ENCODE measurements at regions not wholly inside any gene's neighbourhood (a gene's known extent, or its start where the extent isn't known, plus 50 kb on each side); places are given as distances from the start of the nearest gene placed in this dataset.

DNA sequence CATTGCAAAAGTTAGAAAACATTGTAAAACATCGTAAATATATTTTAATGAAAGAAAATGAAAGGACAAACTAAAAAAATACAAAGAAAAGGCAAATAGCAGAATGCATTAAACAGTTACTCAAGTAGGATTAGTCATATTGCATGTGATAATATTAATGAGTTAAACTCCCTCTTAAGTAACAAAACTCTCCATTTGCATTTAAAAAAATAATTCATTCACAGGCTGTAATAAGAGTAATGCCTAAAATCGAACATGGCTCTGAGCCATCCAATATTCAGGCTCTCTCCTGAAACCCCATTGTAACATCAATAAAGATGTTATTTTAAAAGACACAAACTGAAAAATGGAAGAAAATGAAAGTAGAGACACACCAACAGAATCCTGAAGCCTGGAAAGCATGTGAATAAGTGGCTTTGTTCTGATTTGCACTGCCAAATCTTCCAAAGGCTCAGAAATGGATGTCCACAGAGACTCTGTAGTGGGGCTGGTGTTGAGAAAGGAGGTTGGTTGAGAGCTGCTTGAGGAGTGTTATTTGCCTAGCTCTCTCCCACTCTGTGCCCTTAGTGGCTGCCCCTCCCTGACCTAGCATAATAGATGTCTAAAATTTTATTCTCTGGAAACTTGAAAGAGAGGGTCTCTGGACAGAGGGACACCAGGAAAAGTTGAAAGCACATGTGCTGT, 268.3 kb upstream of the MEOX2 start:
- H3K27me3 ChIP-seq (ENCODE audit: control insufficient read depth, insufficient read depth, low read length), result no peaks in the 10 kb centered on the region
- no peaks in the 10 kb centered on the region for H3K9me3 ChIP-seq (replicated peaks; ENCODE audit: control insufficient read depth, low read depth, low read length)
- H3K4me1 ChIP-seq (ENCODE audit: control insufficient read depth, insufficient read depth, low read length), result no peaks in the 10 kb centered on the region
- no peak overlapping the region for H3K4me3 ChIP-seq (ENCODE audit: low read length)
- no peak overlapping the region for H3K27ac ChIP-seq (ENCODE audit: low read length)
- no peaks in the 10 kb centered on the region for H3K36me3 ChIP-seq (ENCODE audit: control insufficient read depth, insufficient read depth, low read length)
- DNase-seq, result no peak
- WGBS (ENCODE audit: insufficient coverage), result no CpG with 5 or more reads among the region's 2 CpGs

DNA sequence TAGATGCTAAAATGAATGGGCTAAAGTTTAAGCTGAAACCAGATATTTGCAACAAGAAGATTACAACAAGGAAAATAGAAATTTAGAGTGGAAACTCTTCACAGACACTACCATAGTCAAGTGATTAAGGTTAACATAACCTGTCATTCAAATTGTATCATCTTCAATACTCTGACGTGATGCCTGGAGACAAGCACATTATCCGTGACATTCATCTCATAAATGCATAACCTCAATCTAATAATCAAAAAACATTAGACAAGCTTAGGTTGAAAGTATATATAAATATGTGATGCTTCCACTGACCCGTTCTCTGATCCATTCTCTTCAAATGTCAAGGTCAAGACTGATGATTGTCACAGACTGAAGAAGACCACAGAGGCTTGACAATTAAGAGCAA, 263.8 kb upstream of the MEOX2 start:
- Histone ChIP-seq H3K27ac (ENCODE audit: low read length) (no peak overlapping the region), H3K4me1 (ENCODE audit: control insufficient read depth, insufficient read depth, low read length) (no peaks in the 10 kb centered on the region), H3K27me3 (ENCODE audit: control insufficient read depth, insufficient read depth, low read length) (no peaks in the 10 kb centered on the region), H3K9me3 (replicated peaks; ENCODE audit: control insufficient read depth, low read depth, low read length) (no peaks in the 10 kb centered on the region), H3K4me3 (ENCODE audit: low read length) (no peak overlapping the region), H3K36me3 (ENCODE audit: control insufficient read depth, insufficient read depth, low read length) (no peaks in the 10 kb centered on the region)
- WGBS (ENCODE audit: insufficient coverage), result no CpG with 5 or more reads among the region's 3 CpGs
- DNase-seq, result no peak

- no peaks in the 10 kb centered on the region for H3K27me3 ChIP-seq (ENCODE audit: control insufficient read depth, insufficient read depth, low read length)
- H3K36me3 ChIP-seq (ENCODE audit: control insufficient read depth, insufficient read depth, low read length), result no peaks in the 10 kb centered on the region
- H3K9me3 ChIP-seq (replicated peaks; ENCODE audit: control insufficient read depth, low read depth, low read length), result no peaks in the 10 kb centered on the region
- H3K4me3 ChIP-seq (ENCODE audit: low read length), result no peak overlapping the region
- no CpG with 5 or more reads among the region's 2 CpGs for WGBS (ENCODE audit: insufficient coverage)
- DNase-seq, result no peak
- no peak overlapping the region for H3K27ac ChIP-seq (ENCODE audit: low read length)
- no peaks in the 10 kb centered on the region for H3K4me1 ChIP-seq (ENCODE audit: control insufficient read depth, insufficient read depth, low read length)
Observed at GRCh38 chr7:15947754-15948153, 261.3 kb upstream of the MEOX2 start.

DNA sequence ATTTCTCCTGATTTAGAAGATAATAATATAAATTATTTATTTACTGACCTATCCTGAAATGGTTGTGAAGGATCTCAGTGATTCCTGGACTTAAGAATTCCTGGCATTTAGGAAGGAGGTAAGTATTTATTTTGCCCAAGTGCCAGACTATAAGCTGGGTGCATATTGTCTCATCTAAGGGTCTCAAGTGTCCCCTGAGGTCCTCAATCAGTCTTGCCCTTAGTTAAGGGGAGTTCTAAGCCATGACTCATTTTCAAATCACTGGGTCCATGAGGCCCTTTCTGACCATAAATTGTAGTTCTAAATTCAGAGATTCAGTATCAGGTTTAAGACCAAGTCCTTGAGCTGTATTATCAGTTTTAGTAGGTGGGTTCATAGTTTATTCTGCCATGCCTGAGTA, 251.6 kb upstream of the MEOX2 start:
- no peak overlapping the region for H3K27ac ChIP-seq (ENCODE audit: low read length)
- H3K27me3 ChIP-seq (ENCODE audit: control insufficient read depth, insufficient read depth, low read length), result no peaks in the 10 kb centered on the region
- no peak for DNase-seq
- H3K9me3 ChIP-seq (replicated peaks; ENCODE audit: control insufficient read depth, low read depth, low read length), result no peaks in the 10 kb centered on the region
- H3K36me3 ChIP-seq (ENCODE audit: control insufficient read depth, insufficient read depth, low read length), result no peaks in the 10 kb centered on the region
- no peaks in the 10 kb centered on the region for H3K4me1 ChIP-seq (ENCODE audit: control insufficient read depth, insufficient read depth, low read length)
- H3K4me3 ChIP-seq (ENCODE audit: low read length), result no peak overlapping the region

DNA sequence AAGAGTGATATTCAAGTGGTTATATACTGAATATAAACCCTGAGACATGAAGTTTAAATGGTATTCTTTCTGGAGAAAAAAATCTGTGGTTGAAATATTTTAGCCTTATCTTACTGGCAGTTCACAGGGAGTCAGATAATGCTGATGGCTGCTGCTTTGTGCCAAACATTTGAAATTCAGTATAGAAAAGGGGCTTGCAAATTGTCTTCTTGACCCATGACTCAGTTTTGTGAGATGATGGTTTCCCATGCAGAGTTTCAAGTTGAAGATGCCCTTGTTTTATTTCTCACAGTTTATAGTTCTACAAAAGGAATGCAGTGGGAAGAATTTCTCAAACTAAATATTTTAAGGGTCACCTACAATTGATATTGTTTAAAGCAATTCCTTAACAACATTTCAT, 251.1 kb upstream of the MEOX2 start:
- no peak overlapping the region for H3K4me3 ChIP-seq (ENCODE audit: low read length)
- DNase-seq, result peak; percentile 31
- no peaks in the 10 kb centered on the region for H3K9me3 ChIP-seq (replicated peaks; ENCODE audit: control insufficient read depth, low read depth, low read length)
- H3K27ac ChIP-seq (ENCODE audit: low read length), result peak overlapping the region; percentile 30
- no peaks in the 10 kb centered on the region for H3K36me3 ChIP-seq (ENCODE audit: control insufficient read depth, insufficient read depth, low read length)
- no peaks in the 10 kb centered on the region for H3K27me3 ChIP-seq (ENCODE audit: control insufficient read depth, insufficient read depth, low read length)
- H3K4me1 ChIP-seq (ENCODE audit: control insufficient read depth, insufficient read depth, low read length), result no peaks in the 10 kb centered on the region

DNA sequence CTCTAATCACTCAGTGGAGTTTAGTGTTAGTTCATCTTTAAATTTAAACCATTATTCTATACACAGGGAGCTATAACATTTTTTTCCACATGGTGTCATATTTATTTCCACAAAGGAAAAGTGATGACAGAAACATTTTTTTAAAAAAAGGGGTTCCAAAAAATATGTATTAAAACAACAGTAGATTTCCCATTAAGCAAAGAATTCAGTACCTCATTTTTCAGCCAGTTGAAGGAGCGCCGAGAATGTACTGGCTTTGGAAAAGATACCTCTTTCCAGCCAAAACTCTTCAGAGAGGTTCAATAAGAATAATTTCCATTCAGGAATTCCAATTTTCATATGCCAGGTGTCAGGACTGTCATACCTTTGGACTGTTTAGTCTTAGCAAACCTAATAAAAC, 250.5 kb upstream of the MEOX2 start:
- no peak overlapping the region for H3K4me3 ChIP-seq (ENCODE audit: low read length)
- H3K27me3 ChIP-seq (ENCODE audit: control insufficient read depth, insufficient read depth, low read length), result no peaks in the 10 kb centered on the region
- no peaks in the 10 kb centered on the region for H3K36me3 ChIP-seq (ENCODE audit: control insufficient read depth, insufficient read depth, low read length)
- no peak overlapping the region for H3K27ac ChIP-seq (ENCODE audit: low read length)
- 30% methylated on average over 2 of the region's 2 CpGs for WGBS (ENCODE audit: insufficient coverage)
- no peaks in the 10 kb centered on the region for H3K9me3 ChIP-seq (replicated peaks; ENCODE audit: control insufficient read depth, low read depth, low read length)
- H3K4me1 ChIP-seq (ENCODE audit: control insufficient read depth, insufficient read depth, low read length), result no peaks in the 10 kb centered on the region
- peak; percentile 92 for DNase-seq

GRCh38 chr7:15932318-15932717, 245.8 kb upstream of the MEOX2 start:
- WGBS (ENCODE audit: insufficient coverage), result no CpG with 5 or more reads among the region's 1 CpG
- H3K27ac ChIP-seq (ENCODE audit: low read length), result no peak overlapping the region
- peaks cover 3% of the 10 kb centered on the region for H3K9me3 ChIP-seq (replicated peaks; ENCODE audit: control insufficient read depth, low read depth, low read length)
- H3K27me3 ChIP-seq (ENCODE audit: control insufficient read depth, insufficient read depth, low read length), result no peaks in the 10 kb centered on the region
- H3K36me3 ChIP-seq (ENCODE audit: control insufficient read depth, insufficient read depth, low read length), result no peaks in the 10 kb centered on the region
- H3K4me1 ChIP-seq (ENCODE audit: control insufficient read depth, insufficient read depth, low read length), result no peaks in the 10 kb centered on the region
- H3K4me3 ChIP-seq (ENCODE audit: low read length), result no peak overlapping the region
- DNase-seq, result no peak

DNA sequence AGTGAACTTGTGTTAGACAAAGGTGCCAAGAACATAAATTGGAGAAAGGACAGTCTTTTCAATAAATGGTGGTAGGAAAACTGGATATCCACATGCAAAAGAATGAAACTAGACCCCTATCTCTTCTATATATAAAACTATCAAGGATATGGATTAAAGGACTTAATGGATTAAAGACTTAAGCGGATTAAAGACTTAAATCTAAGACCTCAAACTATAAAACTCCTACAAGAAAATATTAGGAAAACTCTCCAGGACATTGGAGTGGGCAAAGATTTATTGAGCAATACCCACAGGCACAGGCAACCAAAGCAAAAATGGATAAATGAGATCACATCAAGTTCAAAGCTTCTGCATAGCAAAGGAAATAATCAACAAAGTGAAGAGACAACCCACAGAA, 242.9 kb upstream of the MEOX2 start:
- DNase-seq, result no peak
- H3K36me3 ChIP-seq (ENCODE audit: control insufficient read depth, insufficient read depth, low read length), result no peaks in the 10 kb centered on the region
- no peak overlapping the region for H3K4me3 ChIP-seq (ENCODE audit: low read length)
- H3K4me1 ChIP-seq (ENCODE audit: control insufficient read depth, insufficient read depth, low read length), result no peaks in the 10 kb centered on the region
- peaks cover 3% of the 10 kb centered on the region for H3K9me3 ChIP-seq (replicated peaks; ENCODE audit: control insufficient read depth, low read depth, low read length)
- WGBS (ENCODE audit: insufficient coverage), result no CpG with 5 or more reads among the region's 1 CpG
- H3K27me3 ChIP-seq (ENCODE audit: control insufficient read depth, insufficient read depth, low read length), result no peaks in the 10 kb centered on the region
- H3K27ac ChIP-seq (ENCODE audit: low read length), result no peak overlapping the region

- no peaks in the 10 kb centered on the region for H3K4me1 ChIP-seq (ENCODE audit: control insufficient read depth, insufficient read depth, low read length)
- no peaks in the 10 kb centered on the region for H3K36me3 ChIP-seq (ENCODE audit: control insufficient read depth, insufficient read depth, low read length)
- peaks cover 7% of the 10 kb centered on the region for H3K9me3 ChIP-seq (replicated peaks; ENCODE audit: control insufficient read depth, low read depth, low read length)
- DNase-seq, result no peak
- H3K4me3 ChIP-seq (ENCODE audit: low read length), result no peak overlapping the region
- WGBS (ENCODE audit: insufficient coverage), result 100% methylated on average over 1 of the region's 1 CpG
- no peak overlapping the region for H3K27ac ChIP-seq (ENCODE audit: low read length)
- no peaks in the 10 kb centered on the region for H3K27me3 ChIP-seq (ENCODE audit: control insufficient read depth, insufficient read depth, low read length)
Observed at GRCh38 chr7:15925608-15926007, 239.1 kb upstream of the MEOX2 start.

DNA sequence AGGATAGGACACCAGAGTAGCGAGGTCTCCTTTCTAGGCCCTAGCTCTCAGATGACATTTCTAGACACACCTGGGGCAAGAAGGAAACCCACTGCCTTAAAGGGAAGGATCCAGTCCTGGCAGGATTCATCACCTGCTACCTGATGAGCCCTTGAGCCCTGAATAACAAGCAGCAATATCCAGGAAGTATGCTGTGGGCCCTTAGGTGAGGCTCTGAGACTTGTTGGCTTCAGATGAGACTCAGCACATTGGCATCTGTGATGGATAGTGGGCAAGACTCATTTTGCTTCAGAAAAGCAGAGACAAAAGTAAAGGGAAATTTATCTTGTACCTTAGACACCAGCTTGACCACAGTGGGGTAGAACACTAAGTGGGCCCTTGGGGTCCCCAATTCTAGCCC, 238.4 kb upstream of the MEOX2 start:
- WGBS (ENCODE audit: insufficient coverage), result 100% methylated on average over 1 of the region's 1 CpG
- Histone ChIP-seq H3K4me1 (ENCODE audit: control insufficient read depth, insufficient read depth, low read length) (no peaks in the 10 kb centered on the region), H3K36me3 (ENCODE audit: control insufficient read depth, insufficient read depth, low read length) (no peaks in the 10 kb centered on the region), H3K27ac (ENCODE audit: low read length) (no peak overlapping the region), H3K9me3 (replicated peaks; ENCODE audit: control insufficient read depth, low read depth, low read length) (peaks cover 7% of the 10 kb centered on the region), H3K27me3 (ENCODE audit: control insufficient read depth, insufficient read depth, low read length) (no peaks in the 10 kb centered on the region), H3K4me3 (ENCODE audit: low read length) (no peak overlapping the region)
- DNase-seq, result no peak

DNA sequence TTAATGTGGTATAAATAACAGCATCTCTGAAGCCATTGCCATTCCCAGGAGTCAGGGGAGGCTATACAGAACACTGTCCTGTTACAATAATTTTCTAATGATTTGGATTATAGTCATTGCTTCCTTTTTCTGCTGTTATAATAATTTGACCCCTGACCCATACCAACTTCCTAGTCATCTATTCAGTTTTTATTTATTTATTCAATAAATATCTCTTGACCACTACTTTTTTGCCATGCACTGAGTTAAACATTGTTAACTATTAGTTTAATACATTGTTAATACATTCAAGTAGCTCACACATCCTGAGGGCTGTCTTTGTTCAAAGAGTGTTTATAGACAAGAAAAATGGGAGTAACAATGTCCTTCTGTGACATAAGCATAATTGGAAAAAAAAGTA, 235.5 kb upstream of the MEOX2 start:
- H3K36me3 ChIP-seq (ENCODE audit: control insufficient read depth, insufficient read depth, low read length), result no peaks in the 10 kb centered on the region
- H3K4me3 ChIP-seq (ENCODE audit: low read length), result no peak overlapping the region
- H3K27me3 ChIP-seq (ENCODE audit: control insufficient read depth, insufficient read depth, low read length), result no peaks in the 10 kb centered on the region
- DNase-seq, result no peak
- no peak overlapping the region for H3K27ac ChIP-seq (ENCODE audit: low read length)
- H3K9me3 ChIP-seq (replicated peaks; ENCODE audit: control insufficient read depth, low read depth, low read length), result peaks cover 4% of the 10 kb centered on the region
- no peaks in the 10 kb centered on the region for H3K4me1 ChIP-seq (ENCODE audit: control insufficient read depth, insufficient read depth, low read length)

All from muscle of leg (tissue), 3 donors.